ENCODE measurements at regions not wholly inside any gene's neighbourhood (a gene's known extent, or its start where the extent isn't known, plus 50 kb on each side); places are given as distances from the start of the nearest gene placed in this dataset.

GRCh38 chr9:99567436-99567835 lies 254.2 kb upstream of the NR4A3 start:
- no peak for TF ChIP-seq EZH2 (IDR thresholded peaks at IDR 0.05; ENCODE audit: borderline replicate concordance, low read length)
- TF ChIP-seq CTCF (IDR thresholded peaks at IDR 0.05; ENCODE audit: low read length): no peak
- no peaks in the 10 kb centered on the region for H3K4me1 ChIP-seq (ENCODE audit: insufficient read depth, low read length, severe bottlenecking)

DNA sequence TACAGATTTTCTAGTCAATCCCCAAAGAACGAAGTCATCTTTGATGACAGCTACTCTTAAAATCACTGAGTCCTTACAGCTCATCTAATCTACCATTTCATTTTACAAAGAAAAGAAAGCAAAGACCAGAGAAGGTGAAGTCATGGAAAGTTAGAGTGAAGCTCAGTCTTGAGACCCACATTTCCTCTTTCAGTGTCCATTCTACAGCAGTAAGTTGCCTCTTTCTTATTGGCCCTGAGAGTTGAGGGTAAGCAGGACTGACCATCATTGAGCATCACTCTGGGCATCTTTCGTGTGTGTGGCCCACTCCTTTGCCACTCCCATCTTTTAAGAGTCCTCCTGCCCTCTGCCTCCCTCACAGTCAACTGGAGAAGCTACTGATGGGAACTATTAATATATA lies 251.8 kb upstream of the NR4A3 start:
- no peak overlapping the region for H3K4me3 ChIP-seq (ENCODE audit: low read depth, low read length, poor library complexity, severe bottlenecking)
- H3K27ac ChIP-seq (ENCODE audit: low read depth, low read length, poor library complexity, severe bottlenecking): no peak overlapping the region
- no peaks in the 10 kb centered on the region for H3K27me3 ChIP-seq (ENCODE audit: insufficient read depth, low read length)
- H3K36me3 ChIP-seq (ENCODE audit: insufficient read depth, low read length): no peaks in the 10 kb centered on the region
- no peaks in the 10 kb centered on the region for H3K9me2 ChIP-seq (ENCODE audit: low read depth, low read length)
- no peaks in the 10 kb centered on the region for H4K20me1 ChIP-seq (ENCODE audit: insufficient read depth, low read length)
- H2AFZ ChIP-seq (ENCODE audit: low read length): no peak overlapping the region
- H3F3A ChIP-seq (ENCODE audit: insufficient read depth, low read length): no peaks in the 10 kb centered on the region
- TF ChIP-seq CTCF (IDR thresholded peaks at IDR 0.05; ENCODE audit: low read length) (no peak), EZH2 (IDR thresholded peaks at IDR 0.05; ENCODE audit: borderline replicate concordance, low read length) (no peak)
- H3K4me1 ChIP-seq (ENCODE audit: insufficient read depth, low read length, severe bottlenecking): no peaks in the 10 kb centered on the region
- no peak overlapping the region for H3K4me2 ChIP-seq (ENCODE audit: low read length)
- H3K9ac ChIP-seq (ENCODE audit: low read length): no peak overlapping the region
- no peaks in the 10 kb centered on the region for H3K79me2 ChIP-seq (ENCODE audit: insufficient read depth, low read length)
- H3K9me3 ChIP-seq (ENCODE audit: low read length): no peaks in the 10 kb centered on the region

More at GRCh38 chr9:99567436-99567835, 254.2 kb upstream of the NR4A3 start:
- H3K79me2 ChIP-seq (ENCODE audit: insufficient read depth, low read length): no peaks in the 10 kb centered on the region
- H4K20me1 ChIP-seq (ENCODE audit: insufficient read depth, low read length): no peaks in the 10 kb centered on the region
- H3K4me3 ChIP-seq (ENCODE audit: low read depth, low read length, poor library complexity, severe bottlenecking): no peak overlapping the region
- no peak overlapping the region for H3K27ac ChIP-seq (ENCODE audit: low read depth, low read length, poor library complexity, severe bottlenecking)
- no peak overlapping the region for H3K4me2 ChIP-seq (ENCODE audit: low read length)
- no peak overlapping the region for H2AFZ ChIP-seq (ENCODE audit: low read length)
- no peaks in the 10 kb centered on the region for H3K27me3 ChIP-seq (ENCODE audit: insufficient read depth, low read length)
- H3F3A ChIP-seq (ENCODE audit: insufficient read depth, low read length): no peaks in the 10 kb centered on the region
- no peaks in the 10 kb centered on the region for H3K9me3 ChIP-seq (ENCODE audit: low read length)
- no peak overlapping the region for H3K9ac ChIP-seq (ENCODE audit: low read length)
- H3K9me2 ChIP-seq (ENCODE audit: low read depth, low read length): no peaks in the 10 kb centered on the region
- H3K36me3 ChIP-seq (ENCODE audit: insufficient read depth, low read length): no peaks in the 10 kb centered on the region

DNA sequence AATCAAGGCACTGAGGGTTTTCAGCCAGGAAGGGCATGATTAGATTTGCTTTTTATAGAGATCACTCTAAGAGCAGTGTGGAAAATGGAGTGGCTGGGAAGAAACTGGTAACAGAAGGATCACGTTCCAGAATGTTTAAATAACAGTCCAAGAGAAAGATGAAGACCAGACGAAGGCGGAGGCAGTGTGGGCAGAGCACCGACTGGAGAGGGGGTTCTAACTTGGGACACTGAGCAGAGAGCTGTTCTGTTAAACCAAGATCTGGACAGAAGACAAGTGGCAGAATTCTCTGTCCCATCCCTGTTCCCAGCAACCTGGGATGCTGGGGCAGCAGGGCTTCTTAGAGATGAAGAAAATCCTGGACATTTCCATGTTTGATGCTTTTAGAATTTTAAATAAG lies 249.1 kb upstream of the NR4A3 start:
- TF ChIP-seq CTCF (IDR thresholded peaks at IDR 0.05; ENCODE audit: low read length) (no peak), EZH2 (IDR thresholded peaks at IDR 0.05; ENCODE audit: borderline replicate concordance, low read length) (no peak)
- Histone ChIP-seq H3K9ac (ENCODE audit: low read length) (no peak overlapping the region), H3K4me2 (ENCODE audit: low read length) (no peak overlapping the region), H4K20me1 (ENCODE audit: insufficient read depth, low read length) (no peaks in the 10 kb centered on the region), H3K9me3 (ENCODE audit: low read length) (no peaks in the 10 kb centered on the region), H3K79me2 (ENCODE audit: insufficient read depth, low read length) (no peaks in the 10 kb centered on the region), H3K27ac (ENCODE audit: low read depth, low read length, poor library complexity, severe bottlenecking) (no peak overlapping the region), H3K27me3 (ENCODE audit: insufficient read depth, low read length) (no peaks in the 10 kb centered on the region), H3K36me3 (ENCODE audit: insufficient read depth, low read length) (no peaks in the 10 kb centered on the region), H3K9me2 (ENCODE audit: low read depth, low read length) (no peaks in the 10 kb centered on the region), H3F3A (ENCODE audit: insufficient read depth, low read length) (no peaks in the 10 kb centered on the region), H3K4me3 (ENCODE audit: low read depth, low read length, poor library complexity, severe bottlenecking) (no peak overlapping the region), H3K4me1 (ENCODE audit: insufficient read depth, low read length, severe bottlenecking) (no peaks in the 10 kb centered on the region), H2AFZ (ENCODE audit: low read length) (no peak overlapping the region)
